NK-92 (cell line): ENCODE measurements at regions not wholly inside any gene's neighbourhood (a gene's known extent, or its start where the extent isn't known, plus 50 kb on each side); places are given as distances from the start of the nearest gene placed in this dataset.

Experiments
- DNase-seq: peaks from one replicate; lab custom pipeline; 2025; ENCODE audit not compliant: unreplicated experiment; lab: John Stamatoyannopoulos, UW

DNA sequence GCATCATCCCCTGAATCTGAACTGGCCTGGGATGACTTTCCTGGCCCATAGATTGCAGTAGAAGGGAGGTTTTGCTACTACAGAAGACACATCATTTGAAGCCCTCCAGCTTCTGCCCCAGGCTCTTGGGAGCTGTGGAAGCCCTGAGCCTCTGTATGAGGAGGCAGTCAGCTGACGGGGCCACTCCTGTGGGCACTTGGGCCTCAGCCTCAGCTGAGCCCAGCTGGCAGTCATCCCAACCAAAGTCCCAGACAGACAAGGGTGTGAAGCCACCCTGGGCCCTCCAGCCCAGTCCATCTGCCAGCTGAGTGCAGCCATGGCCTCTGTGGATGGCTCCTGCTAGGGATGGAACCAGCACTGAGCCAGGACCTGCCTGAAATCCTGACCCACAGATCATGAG, 502.3 kb upstream of the HS6ST1 start:
- DNase-seq: no peak

DNA sequence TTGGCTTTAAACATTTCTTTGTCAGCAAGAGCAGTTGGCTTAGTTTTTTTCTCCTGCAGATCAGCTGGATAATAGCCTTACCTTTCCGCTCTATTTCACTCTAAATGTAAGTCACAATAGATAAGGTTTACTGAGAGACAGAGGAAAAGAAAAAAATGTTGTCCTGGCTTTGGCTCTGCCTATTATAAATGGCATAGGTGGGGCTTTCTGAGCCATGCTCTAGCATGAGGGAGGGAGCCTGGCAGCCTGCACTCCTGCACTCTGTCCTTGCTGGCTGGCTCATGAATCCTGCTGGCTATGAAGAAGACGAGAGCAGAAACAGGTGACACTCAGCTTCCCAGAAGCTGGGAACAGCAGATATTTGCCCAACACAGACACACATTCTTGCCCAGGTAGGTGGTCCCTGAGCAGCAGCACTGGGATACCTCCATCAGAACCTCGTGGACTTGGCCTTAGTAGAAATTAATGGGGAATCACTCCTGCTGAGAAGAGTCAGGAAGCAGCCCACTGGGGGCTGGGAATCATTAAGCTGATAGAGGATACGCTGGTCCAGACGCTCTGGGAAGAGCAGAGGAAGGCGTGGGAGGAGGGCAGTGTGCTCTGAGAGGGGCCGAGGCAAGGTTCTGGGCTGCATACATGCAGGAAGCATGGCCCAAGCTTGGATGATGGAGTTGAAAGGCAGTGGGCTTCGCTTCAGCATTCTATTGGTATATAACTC, 514.4 kb upstream of the HS6ST1 start:
- DNase-seq: no peak

DNA sequence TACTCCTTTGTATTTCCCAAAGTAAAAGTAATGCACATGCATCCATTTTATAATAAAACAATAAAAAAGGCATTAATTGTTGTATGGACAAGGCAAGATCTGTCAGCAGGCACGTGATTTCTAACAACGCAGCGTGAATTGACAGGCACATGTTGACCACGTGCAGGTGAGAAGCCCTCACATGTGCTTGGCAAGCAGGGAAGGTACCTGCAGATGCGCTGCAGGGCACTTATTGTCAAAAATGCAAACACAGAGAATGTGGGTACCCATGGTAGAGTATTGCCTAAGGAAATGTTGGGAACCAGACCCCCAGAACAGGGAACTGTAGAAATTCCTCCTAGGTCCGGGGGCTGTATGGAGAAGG, 515.0 kb upstream of the HS6ST1 start:
- DNase-seq: no peak

DNA sequence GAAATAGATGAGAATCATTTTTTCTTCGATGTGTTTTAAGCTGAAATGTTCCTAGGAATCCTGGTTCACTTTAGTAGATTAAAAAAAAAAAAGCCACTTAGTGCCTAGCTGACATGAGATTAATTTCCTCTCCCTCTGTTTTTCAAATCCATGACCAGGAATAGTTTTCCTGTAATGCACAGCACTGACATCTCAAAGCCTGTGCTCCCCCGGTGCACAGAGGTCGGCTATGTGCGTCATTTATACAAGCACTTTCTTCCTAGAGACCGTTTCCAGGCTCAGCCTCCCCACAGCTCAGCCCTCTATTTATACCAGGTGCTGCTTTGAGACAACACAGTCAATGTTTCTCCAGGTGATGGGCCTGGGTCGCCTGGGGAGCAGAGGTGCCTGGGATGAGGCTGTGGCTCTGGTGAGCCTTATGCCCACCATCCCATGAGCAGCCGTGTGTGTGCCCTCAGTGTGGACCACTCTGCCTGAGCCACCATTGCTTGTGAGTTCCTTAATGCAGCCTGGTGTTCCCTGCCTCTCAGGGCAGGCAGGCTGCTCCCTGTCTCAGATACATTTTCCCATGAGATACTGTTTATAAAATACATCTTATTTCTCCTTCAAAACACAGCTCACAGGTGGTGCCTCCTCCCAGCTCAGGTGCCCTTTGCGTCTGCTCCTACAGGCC, 515.7 kb upstream of the HS6ST1 start:
- no peak for DNase-seq

DNA sequence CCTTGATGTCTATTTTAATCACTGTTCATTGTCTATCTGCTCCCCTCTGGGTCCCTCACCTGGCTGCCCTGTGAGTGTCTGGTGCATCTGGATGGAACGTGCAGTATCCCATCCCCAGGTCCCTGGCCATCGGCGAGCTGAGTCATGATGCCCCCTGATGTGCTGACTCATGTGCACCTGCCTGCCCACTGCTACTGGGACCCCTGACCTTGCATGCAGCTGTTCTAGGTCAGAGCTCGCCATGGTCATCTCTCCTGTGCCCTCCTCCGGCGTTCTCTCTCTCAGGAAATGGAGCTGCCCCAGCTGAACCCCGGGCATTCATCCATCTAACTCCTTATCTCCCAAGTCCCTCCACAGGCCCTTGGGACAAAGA, 516.2 kb upstream of the HS6ST1 start:
- DNase-seq: no peak

DNA sequence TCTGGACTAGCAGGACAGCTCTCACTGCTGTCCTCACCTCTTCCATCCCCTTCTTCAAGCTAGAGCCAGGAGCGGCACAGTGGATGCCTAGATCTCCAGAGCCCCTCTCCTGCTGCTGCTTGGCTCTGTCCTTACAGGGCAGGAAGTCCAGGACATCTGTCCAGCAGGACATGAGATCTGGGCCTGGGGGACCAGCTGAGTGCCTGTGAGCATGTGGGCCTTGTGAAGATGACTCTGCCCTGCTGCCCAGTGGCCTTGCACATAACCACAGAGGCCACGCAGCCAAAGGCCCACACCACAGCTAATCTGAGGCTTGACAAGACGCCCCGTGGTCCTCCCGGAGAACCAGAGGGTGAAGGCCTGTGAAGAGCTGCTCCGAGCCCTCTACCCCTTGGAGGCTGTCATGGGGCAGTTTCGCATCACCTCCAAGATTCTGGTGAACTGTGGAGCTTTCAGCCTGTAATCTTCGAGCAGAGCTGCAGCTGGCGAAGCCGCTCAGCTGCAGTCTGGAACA, 516.7 kb upstream of the HS6ST1 start:
- no peak for DNase-seq

DNA sequence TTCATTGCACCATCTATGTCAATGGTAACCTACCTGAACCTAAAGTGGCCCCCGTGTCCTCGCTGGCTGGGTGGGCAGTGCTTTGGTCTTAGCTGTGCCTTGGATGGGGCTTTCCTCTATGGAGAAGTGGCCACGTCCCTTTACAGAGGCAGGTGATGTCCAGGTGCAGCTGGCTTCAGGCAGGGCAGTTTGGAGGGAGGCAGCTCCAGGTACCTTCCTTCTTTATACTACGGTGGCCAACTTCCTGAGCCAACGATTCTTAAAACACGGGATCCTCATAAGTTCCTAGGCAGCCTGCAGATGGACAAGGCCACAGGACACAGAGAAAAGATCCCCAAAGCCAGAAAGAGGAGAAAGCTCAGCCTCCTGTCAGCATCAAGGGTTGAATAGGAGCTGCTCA, 517.3 kb upstream of the HS6ST1 start:
- no peak for DNase-seq

DNA sequence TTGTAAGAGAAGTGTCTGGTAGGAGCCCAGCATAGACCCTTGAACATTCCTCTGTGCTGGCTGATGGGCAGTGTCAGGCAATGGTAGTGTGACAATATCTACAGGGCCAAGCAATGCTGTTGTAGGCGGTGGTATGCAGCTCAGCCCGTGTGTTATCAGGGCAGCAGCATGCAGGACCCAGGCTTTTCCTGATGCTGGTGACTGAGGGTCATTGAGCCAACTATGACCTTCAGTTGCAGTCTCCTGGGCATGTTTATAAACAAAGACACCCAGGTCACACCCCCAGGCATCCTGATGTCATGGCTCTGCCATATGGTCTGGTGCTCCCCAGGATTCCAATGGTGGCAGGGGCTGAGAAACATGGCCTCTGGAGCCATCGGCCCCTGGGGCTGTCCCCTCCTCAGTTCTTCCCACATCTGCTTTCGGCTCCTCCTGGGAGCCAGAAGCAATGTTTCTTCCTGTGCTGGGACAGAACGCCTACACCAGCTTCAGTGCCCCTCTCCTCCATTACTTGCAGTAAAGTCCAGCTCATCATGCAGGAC, 518.0 kb upstream of the HS6ST1 start:
- no peak for DNase-seq

DNA sequence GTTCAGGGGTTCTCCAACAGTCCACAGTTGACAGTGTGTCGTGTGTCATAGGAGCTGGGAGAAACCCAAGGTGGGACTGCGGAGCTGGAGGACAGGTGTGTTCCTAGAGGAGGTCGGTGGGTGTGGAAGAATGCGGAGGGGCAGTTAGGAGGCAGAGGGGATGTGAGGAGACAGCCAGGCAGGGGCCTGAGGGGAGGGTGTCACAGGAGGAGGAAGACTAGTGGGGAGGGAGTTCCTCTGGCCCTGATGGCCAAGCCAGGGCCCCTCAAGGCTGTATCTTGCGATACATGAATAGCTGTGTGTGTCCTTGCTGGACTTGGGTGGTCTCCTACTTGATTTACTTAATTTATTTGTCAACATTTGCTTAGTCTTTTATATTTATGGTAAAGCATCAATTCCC, 519.6 kb upstream of the HS6ST1 start:
- DNase-seq: no peak

DNA sequence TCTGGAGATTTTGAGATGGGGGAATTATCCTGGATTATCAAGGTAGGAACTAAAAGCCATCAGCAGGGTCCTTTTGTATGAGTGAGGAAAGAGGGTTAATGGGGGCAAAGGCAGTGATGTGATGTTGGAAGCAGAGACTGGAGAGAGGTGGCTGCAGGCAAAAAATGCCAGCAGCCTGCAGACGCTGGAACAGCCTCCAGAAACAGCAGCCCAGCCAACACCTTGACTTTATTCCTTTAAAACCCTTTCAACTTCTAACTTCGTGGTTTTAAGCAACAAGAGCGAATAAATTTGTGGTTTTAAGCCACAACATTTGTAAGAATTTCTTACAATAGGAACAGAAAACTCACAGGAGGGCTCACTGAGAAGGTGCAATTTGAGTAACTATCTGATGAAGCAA, 523.1 kb upstream of the HS6ST1 start:
- DNase-seq: no peak

DNA sequence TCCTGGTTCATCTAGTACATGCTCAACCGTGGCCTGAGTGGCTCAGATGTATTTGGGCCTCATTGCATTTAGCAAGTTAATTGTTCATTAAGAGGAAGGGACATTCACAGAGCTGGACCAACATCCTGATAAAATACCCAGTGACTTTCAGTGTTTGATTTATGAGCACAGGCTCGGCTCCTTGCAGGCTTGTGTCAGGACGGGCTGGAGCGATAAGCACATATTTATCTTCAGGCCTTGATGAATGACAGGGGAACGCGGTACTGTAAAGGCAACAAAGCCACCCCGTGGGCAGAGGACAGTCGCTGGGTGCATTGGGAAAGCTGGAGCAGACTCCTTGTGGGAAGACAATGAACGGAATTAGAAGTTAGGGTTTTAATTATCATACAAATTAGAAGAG, 548.6 kb upstream of the HS6ST1 start:
- DNase-seq: no peak

DNA sequence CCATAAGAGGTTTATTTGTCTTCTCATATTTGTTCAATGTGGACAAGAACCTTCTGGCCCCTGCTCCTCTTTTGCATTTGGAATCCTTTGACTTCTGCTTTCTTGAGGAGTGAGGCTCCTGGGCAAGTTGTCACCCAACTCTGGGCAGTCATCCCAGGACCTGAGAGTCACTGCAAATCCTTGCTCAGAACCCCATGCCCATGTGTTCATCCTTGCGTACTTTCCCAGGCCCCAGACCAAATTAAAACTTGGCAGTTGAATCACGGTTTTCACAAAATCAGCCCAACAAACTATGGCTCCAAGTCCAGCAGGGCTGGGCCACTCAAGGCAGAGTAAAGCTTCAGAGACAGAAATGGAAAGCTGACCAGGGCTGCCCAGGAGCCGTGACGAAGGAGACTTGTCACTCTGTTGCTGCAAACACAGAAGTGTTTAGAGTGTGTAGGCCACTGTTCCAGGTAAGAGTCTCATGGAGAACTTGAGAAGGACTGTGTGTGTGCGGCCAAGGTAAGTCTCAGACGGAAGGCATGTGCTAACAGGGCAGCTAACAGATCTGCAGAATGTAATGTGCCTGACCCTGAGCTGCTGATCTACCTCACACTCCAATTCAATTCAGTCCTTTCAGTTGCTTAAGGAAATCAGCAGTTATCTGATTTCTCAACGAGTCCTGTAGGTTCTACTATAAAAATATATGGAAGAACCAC, 549.4 kb upstream of the HS6ST1 start:
- no peak for DNase-seq

DNA sequence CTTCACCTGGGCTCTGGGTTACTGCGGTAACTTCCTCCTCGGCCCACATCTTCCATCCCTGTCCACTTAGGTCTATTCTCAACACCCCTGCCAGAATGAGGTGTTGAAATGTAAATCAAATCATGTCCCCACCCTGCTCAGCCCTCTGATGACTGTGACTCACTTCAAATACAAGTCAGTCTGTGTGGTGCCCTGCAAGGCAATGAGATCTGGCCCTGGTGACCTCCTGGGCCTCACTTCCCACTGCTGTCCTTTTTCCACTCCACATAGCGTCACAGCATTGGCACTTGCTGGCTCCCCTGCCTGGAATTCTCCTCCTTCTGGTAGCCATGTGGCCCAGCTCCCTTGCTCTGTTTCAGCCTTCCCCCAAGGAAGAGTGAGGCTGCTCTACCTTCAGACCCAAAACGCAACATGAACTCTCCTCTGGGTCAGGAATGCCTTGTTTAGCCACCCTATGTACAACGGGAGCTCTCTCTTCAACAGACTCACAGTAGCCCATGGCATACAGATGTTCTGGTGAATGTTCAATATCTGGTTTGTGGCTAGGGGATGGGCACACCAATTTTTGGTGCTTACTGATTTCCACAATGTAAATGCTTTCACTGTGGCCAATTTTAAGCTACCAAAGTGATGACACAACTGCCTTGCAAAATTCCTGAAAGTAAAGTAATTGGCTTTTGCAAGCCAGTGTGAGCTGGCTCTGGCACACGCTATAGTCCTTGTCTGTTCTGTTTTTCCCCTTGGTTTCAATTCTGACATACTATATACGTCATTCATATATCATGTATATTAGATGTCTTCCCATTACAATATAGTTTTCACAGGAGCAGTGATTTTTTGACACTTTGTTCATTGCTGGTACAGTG, 550.3 kb upstream of the HS6ST1 start:
- no peak for DNase-seq

DNA sequence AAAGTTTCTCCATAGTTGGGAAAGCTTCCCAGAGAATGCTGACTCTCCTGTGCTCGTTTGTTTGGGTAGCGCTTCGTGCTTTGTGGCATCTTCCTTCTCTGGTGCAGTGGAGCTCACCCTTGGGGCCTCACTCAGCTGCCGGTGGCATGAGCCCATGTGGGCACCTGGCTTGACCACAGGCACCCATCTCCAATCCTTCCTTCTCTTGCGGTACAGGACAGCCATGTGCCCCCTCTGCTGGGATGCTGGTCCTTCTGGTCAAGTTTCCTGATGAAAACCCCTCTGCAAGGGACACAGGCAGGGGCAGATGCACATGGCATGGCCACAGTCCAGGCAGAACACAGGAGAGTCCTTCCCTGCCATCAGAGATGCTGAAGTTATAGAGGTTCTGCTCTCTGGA, 555.9 kb upstream of the HS6ST1 start:
- no peak for DNase-seq

DNA sequence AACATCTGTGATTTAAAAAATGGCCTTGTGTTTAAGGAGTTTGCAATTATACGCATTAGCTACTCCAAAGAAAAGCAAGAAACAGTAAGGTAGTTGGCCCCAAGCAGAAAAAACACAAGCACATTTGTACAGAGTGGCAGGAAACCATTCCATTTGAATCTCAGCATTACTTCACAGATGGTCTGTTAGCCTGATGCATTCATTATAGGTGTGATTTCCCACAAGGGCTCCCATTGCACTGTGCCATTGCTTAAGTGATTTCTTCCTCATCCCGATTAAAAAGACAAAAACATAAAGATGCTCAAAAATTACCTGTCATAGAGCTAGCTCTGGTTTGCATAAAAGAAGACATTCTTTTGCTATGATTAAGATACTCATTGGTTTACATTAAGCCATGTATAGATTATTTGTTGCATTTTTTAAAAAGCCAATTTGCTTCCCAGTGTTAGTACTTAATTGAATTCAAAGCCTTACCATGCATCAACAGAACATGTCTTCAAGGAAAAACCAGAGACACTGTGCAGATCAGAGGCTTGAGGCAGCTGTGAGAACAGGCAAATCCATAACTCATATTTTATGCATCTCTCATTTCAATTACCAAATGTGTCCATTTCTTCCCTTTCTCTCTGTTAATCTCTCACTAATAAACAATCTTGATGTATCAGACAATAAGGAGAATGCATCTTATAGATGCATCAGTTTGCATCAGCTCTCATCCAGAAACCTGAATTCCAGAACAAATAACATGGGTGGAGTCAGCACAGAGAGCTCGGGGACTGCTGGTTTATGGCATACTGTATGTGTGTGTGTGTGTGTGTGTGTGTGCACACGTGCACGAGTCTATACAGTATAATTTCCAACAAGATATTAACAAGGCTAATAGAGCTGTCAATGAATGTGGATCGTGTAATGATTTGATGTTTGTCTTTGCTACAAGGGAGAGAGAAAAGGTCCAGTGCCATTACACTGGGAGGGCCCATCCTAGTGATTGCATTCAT, 558.6 kb upstream of the HS6ST1 start:
- no peak for DNase-seq

DNA sequence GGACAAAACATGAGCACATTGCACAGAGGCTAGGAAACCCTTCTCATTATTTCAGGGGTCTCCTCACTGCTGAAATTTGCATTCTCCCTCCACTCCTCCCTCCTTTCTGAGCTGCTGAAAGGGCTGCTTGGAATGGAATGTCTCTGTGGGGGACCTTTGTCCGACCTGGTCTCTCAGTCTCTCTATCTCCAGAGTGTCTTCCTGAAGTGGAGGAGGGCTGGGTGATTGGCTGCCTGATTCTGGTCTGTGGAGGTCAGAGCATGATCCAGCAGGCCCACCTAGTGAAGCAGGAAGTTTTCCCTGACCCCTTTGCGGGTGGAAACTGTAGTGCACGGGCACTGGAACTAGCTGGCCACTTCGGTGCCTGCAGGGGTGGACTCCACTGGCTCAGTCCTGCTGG, 560.5 kb upstream of the HS6ST1 start:
- DNase-seq: no peak

DNA sequence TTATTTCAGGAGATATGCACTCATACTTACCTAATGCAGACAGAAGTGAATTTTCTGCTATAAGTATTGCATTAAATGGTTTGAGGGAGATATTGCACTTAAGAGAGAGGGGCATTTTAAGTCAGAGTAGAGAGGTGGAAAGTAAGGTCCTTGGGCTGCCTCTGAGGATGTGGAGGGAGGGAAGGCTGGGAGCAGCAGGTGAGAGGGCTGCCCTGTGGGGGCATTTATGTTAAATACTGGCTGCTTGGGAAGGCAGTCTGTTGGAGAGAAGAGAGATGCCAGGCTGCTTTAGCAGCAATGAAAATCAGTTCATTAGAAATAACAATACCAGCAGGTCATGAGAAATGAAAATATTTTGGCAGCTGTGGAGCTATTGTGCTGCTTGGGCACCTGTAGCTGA, 576.2 kb upstream of the HS6ST1 start:
- no peak for DNase-seq

DNA sequence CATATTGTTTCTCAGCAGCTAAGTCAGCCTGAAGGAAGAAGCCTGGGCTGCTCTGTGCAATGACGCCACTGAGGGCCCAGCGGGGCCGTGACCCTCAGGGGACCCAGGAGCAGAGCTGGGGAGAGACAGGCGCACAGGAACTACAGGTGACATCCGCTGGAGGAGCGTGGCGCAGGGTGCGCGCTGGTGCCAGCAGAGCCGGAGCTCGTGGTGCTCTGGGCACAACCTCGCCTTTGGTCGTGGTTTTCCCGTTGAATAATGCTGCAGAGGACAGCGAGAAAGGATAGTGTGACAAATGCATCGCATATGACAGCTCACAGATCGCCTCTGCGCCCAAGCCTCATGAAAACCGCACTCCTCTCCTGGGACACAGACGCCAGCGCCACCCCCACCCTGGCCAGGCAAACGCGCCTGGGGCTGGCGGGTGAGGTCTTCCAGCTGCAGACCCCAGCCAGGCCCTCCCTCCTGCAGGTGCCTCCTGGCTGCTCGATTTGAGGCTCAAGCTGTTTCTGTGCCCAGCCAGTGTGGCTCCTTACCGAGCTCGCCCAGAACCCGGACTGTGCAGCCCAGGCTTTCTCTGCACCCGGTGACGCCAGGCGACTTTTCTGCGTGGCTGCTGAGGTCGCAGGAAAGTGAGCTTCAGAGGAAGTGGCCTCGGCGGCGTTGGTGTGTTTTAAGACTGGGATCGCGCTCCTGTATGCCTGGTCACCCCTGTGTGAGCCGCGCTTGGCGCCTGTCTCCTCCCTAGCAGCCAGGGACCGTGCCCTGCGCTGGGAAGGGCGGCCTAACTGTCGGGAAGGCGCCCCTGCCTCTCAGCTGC, 583.1 kb upstream of the HS6ST1 start:
- DNase-seq: no peak

DNA sequence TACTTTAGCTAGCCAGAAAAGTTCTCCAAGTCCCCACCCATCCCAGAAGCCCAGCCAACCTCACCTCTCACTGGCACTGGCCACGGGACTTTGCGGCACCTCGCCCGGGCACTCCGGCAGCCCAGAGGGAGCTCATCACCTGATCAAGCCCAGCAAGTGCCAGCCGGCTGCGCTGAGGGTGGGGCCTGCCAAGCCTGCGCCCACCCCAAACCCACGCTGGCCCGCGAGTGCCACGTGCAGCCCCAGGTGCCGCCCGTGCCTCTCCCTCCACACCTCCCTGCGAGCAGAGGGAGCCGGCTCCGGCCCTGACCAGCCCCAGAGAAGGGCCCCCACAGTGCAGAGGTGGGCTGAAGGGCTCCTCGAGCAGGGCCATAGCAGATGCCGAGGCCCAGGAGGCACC, 585.0 kb upstream of the HS6ST1 start:
- DNase-seq: no peak
